ENCODE measurements at regions not wholly inside any gene's neighbourhood (a gene's known extent, or its start where the extent isn't known, plus 50 kb on each side); places are given as distances from the start of the nearest gene placed in this dataset.
"Not testable (repeated sequence)": the region's sequence is repeated elsewhere in the genome, so short reads cannot be mapped to it uniquely, and the experiment has no call there.

DNA sequence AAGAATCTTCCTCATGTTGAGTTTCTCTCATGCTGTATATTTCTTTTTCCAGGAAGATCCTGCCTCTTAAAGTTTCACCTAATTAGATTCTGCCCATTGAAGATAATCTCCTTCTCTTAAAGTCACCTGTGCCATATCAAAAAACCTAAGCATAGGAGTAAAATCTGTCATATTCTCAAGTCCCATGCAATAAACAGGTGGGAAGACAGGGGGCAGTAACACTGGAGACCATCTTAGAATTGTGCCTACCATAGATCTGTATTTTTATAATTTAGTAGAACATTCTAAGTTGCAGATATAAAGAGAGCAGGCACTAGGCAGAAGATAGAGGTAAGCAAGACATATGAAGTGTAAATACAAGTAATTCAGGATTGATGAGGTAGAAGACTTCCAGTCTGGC lies 763.5 kb upstream of the MANEA start:
- in situ Hi-C loops (cut with MboI; ENCODE audit: low sequenced_read_pairs in 4 of 4) (no loop called here), intact Hi-C loops (cut with DNase I; ENCODE audit: low total_unique reads) (no loop called here)
- Histone ChIP-seq H3K27ac (no peak overlapping the region), H3K36me3 (no peaks in the 10 kb centered on the region), H3K4me3 (no peak overlapping the region), H3K27me3 (no peaks in the 10 kb centered on the region), H3K4me1 (no peaks in the 10 kb centered on the region), H3K9me3 (no peaks in the 10 kb centered on the region)
- DNase-seq (no peak), ATAC-seq (no peak)
- no peak for TF ChIP-seq POLR2A (IDR thresholded peaks at IDR 0.05)
- TF ChIP-seq, protein P1, sequence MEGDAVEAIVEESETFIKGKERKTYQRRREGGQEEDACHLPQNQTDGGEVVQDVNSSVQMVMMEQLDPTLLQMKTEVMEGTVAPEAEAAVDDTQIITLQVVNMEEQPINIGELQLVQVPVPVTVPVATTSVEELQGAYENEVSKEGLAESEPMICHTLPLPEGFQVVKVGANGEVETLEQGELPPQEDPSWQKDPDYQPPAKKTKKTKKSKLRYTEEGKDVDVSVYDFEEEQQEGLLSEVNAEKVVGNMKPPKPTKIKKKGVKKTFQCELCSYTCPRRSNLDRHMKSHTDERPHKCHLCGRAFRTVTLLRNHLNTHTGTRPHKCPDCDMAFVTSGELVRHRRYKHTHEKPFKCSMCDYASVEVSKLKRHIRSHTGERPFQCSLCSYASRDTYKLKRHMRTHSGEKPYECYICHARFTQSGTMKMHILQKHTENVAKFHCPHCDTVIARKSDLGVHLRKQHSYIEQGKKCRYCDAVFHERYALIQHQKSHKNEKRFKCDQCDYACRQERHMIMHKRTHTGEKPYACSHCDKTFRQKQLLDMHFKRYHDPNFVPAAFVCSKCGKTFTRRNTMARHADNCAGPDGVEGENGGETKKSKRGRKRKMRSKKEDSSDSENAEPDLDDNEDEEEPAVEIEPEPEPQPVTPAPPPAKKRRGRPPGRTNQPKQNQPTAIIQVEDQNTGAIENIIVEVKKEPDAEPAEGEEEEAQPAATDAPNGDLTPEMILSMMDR (IDR thresholded peaks at IDR 0.05 in 4 of 5, conservative IDR thresholded peaks at IDR 0.05 in 1 of 5) = no peak

GRCh38 chr6:94801344-94801743 lies 776.0 kb upstream of the MANEA start:
- no peak overlapping the region for H3K4me3 ChIP-seq
- no peaks in the 10 kb centered on the region for H3K36me3 ChIP-seq
- intact Hi-C loops (cut with DNase I; ENCODE audit: low total_unique reads) = no loop called here
- TF ChIP-seq, protein P1 (IDR thresholded peaks at IDR 0.05 in 4 of 5, conservative IDR thresholded peaks at IDR 0.05 in 1 of 5) = no peak
- TF ChIP-seq POLR2A (IDR thresholded peaks at IDR 0.05) = no peak
- H3K4me1 ChIP-seq = no peaks in the 10 kb centered on the region
- H3K27me3 ChIP-seq = no peaks in the 10 kb centered on the region
- DNase-seq (no peak), ATAC-seq (no peak)
- no peak overlapping the region for H3K27ac ChIP-seq
- in situ Hi-C loops (cut with MboI; ENCODE audit: low sequenced_read_pairs in 4 of 4) = no loop called here
- H3K9me3 ChIP-seq = no peaks in the 10 kb centered on the region

DNA sequence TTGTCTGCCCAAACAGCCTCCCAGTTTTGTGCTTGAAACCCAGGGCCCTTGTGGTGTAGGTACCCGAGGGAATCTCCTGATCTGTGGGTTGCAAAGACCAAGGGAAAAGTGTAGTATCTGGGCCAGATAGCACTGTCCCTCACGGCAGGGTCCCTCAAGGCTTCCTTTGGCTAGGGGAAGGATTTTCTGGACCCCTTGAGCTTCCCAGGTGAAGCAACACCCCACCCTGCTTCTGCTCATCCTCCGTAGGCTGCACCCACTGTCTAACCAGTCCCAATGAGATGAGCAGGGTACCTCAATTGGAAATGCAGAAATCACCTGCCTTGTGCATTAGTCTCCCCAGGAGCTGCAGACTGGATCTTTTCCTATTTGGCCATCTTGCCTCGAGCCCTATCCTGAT lies 791.8 kb upstream of the MANEA start:
- no peaks in the 10 kb centered on the region for H3K36me3 ChIP-seq
- H3K4me1 ChIP-seq = no peaks in the 10 kb centered on the region
- no peaks in the 10 kb centered on the region for H3K9me3 ChIP-seq
- ATAC-seq (no peak), DNase-seq (no peak)
- H3K27me3 ChIP-seq = no peaks in the 10 kb centered on the region
- no peak overlapping the region for H3K27ac ChIP-seq
- TF ChIP-seq POLR2A (IDR thresholded peaks at IDR 0.05) = no peak
- TF ChIP-seq, protein P1 (IDR thresholded peaks at IDR 0.05 in 4 of 5, conservative IDR thresholded peaks at IDR 0.05 in 1 of 5) = no peak
- intact Hi-C loops (cut with DNase I; ENCODE audit: low total_unique reads) (no loop called here), in situ Hi-C loops (cut with MboI; ENCODE audit: low sequenced_read_pairs in 4 of 4) (no loop called here)
- H3K4me3 ChIP-seq = no peak overlapping the region

DNA sequence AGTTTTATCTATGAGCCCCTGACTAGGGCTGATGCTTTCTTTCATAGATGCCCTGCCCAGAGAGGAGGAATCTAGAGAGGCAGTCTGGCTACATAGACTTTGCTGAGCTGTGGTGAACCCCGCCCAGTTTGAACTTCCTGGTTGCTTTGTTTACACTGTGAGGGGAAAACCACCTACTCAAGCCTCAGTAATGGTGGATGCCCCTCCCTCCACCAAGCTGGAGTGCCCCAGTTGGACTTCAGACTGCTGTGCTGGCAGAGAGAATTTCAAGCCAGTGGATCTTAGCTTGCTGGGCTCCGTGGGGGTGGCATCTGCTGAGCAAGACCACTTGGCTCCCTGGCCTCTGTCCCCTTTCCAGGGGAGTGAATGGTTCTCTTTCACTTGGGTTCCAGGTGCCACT lies 792.3 kb upstream of the MANEA start:
- H3K9me3 ChIP-seq; H3K36me3 ChIP-seq; DNase-seq; H3K4me1 ChIP-seq; H3K27me3 ChIP-seq; in situ Hi-C loops (cut with MboI; ENCODE audit: low sequenced_read_pairs in 4 of 4); ATAC-seq; H3K27ac ChIP-seq; H3K4me3 ChIP-seq; intact Hi-C loops (cut with DNase I; ENCODE audit: low total_unique reads): not testable (repeated sequence)

GRCh38 chr6:94769197-94769596 lies 808.1 kb upstream of the MANEA start:
- H3K9me3 ChIP-seq = no peaks in the 10 kb centered on the region
- no peaks in the 10 kb centered on the region for H3K36me3 ChIP-seq
- intact Hi-C loops (cut with DNase I; ENCODE audit: low total_unique reads) (no loop called here), in situ Hi-C loops (cut with MboI; ENCODE audit: low sequenced_read_pairs in 4 of 4) (no loop called here)
- no peak overlapping the region for H3K27ac ChIP-seq
- TF ChIP-seq, protein P1 (IDR thresholded peaks at IDR 0.05 in 4 of 5, conservative IDR thresholded peaks at IDR 0.05 in 1 of 5) = no peak
- no peak for TF ChIP-seq POLR2A (IDR thresholded peaks at IDR 0.05)
- H3K27me3 ChIP-seq = no peaks in the 10 kb centered on the region
- H3K4me1 ChIP-seq = no peaks in the 10 kb centered on the region
- no peak overlapping the region for H3K4me3 ChIP-seq
- ATAC-seq = no peak
- no peak for DNase-seq

All from gastrocnemius medialis (tissue), 4 donors.